ENCODE measurements at regions not wholly inside any gene's neighbourhood (a gene's known extent, or its start where the extent isn't known, plus 50 kb on each side); places are given as distances from the start of the nearest gene placed in this dataset.

DNA sequence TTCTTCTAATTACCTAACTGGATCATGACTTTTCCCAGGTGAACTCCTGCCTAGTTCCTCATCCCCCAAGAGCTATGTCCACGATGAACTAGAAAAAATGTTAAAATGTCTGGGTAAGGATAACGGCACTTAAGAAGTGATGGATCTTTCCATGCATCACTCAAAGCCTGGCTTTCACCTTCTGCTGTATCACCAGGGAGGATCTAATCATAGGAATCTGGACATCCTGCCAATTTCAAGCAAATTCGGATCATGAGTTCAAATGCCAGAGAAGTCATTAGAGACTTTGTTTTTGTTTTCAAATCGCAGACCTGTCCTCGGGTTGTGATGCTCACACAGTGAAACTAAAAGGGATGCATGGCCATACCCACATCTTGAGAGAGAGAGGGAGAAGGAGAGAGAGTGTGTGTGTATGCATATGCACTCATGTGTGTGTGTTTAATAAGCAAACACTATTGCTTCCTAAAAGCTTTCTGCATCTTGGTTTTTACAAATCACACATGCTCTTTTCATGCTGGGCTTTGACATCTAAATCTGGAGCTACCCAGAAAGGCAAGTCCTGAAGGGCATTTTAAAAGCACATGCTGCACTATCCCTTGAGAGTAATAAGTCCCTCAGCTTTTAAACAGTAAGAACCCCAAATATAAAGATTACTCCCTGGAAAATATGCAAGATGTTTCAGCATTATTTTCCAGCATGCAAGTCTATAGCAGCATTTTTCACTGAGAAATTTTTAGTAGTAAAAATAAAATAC lies 524.6 kb upstream of the NOX3 start:
- peak; percentile 3 for DNase-seq

DNA sequence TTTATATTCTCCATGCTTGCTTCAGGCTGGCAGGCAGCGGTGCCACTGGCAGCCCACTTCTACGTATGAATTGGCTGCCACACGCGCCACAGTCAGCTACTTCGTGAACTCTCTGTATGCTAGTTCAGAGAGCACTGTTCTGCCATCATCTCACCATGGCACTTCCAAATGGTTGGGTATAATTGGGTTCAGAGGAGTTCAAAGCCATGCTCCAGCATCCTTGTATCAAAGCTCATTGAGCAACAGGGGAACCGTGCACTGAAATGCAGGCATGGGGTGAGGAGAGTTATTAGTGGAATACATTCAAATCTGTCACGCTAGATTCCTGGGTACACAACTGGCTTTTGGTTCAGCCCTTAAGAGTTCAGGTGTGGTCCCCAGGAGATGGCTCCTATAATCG lies 519.9 kb upstream of the NOX3 start:
- DNase-seq: no peak

DNA sequence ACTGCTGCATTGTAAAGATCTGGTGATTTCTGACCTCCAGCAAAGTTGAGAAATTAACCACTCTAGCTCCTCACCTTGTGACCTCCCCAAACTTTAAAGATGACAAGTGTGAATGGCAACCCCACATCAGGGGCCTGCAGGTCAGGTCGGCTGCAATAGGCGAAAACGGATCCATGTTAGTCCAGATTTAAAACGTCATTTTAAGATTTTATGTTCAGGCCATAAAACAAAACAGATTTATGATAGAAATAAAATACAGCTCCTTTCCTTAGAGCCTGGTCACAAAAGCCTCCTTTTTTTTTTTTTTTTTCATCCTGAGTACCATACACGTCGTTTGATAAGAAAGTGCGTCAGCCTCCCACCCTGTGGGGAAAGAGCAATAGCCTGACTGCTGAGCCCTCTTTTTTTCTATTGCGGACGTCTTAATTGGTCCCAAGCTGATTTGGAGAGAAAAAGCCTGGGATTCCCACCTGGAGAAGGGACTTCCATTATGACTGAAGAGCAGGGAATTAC lies 519.2 kb upstream of the NOX3 start:
- no peak for DNase-seq

DNA sequence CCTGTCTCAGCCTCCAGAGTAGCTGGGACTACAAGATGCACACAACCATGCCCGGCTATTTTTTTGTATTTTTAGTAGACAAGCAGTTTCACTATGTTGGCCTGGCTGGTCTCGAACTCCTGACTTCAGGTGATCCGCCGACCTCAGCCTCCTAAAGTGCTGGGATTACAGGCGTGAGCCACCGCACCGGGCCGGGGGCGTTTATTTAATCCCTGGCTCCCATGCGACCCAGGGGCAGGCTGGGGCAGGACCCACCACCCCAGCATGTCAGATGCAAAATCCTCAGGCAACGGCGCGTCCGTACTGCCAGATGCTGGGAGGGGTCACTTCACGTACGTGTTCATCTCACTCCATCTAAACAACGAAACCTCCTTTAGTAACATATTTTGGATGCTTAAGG lies 518.7 kb upstream of the NOX3 start:
- DNase-seq: no peak

DNA sequence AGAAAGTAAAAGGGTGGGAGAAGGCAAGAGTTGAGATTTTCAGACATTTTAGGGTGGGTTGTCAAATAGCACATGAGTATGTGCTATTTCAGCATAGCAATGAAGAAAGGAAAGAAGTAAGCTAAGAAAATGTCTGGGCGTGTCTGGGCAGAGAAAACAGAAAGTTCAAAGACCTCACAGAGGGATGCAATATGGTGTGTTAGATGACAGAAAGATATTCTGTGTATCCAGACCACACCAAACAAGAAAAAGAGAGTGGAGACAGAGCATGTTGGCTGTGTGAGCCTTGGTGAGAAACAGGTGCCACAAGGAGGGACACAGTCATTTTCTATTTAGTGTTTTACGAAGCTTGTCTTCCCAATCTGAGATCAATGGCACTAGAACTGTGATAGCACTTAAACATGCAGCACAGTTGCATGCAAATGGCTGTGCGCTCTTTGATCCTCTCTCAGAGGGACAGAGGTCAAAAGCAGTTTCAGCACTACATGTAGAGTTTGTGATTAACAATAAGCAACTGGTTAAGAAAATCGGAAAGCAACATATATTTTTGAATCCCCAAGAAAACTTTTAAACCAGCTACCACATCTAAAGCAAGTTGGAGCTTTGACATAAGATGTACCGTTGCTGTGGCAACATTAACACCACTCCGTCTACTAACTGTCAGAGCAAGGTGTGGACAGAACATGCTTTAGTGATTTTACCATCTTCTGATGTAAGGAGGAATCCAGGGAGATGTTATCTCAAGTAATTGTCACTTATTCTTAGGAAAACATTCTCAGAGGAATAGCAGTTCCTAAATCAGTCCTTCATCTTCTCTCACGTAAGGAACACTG lies 515.5 kb upstream of the NOX3 start:
- DNase-seq: no peak

DNA sequence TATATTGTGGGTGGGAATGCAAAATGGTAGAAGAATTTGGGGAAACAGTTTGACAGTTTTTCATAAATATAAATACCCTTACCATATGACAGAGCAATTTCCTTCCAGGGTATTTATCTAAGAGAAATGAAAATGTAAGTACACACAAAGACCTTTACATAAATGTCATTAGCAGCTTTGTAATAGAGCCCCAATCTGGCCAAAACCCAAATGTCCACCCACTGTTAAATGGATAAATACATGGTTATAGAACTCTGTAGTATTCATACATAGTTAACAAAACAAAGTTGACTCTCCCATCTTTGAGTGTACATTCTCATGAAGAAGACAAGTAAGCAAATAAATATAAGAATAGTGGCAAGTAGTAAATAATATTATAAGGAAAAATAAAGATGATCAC lies 514.8 kb upstream of the NOX3 start:
- no peak for DNase-seq

DNA sequence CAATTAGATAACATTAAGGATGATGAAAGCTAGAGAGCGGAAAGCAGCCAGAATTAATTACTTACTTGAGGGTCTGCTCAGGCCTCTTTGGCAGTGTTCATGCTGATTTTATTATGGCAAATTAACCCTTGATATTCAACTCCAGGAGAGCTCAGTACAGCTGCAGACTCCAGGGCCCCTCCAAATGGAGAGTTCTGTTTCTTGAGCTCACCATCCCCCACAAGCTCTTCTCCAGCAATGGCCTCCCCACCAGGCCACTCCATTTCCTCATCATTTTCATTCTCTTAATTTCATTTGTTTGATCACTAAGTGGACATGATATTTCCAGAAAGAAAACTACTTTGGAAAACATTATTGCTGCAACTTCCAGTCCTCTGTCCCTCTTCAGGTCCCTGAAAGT lies 513.3 kb upstream of the NOX3 start:
- no peak for DNase-seq

DNA sequence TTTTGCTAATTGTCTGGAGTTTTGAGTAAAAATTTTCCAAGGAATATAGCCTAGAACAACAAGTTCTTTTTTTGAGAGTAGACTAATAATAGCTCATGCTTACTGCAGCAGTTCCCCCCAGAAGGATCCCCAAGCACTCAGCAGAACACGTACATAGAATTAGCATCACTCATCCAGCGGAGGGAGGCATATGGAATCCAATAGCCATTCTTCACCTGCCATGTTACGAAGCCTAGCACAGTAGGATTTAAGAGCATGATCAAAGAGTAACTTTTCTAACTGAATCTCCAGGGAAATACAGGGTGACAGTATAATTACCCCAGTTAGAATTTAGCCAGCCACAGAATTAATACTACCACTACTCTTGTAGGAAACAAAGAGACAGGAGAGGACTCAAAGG lies 511.7 kb upstream of the NOX3 start:
- DNase-seq: no peak

DNA sequence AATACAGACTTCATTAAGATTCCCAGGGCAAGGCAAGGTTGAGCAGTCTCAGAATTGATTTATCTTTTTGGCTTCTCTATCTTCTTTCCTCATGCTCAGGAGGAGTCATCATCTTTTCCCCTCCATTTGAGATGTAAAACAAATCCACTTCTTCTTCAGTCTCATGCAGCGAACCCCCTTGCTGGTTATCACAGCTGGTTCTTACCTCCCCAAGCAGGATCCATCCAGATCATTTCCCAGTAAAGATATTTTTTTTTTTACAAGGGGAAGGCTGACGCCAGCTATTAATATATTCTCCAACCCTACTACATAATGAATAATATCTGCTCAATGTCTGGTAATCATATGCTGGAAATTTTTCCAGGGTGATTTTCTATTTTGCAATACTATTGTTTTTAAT lies 508.9 kb upstream of the NOX3 start:
- no peak for DNase-seq

DNA sequence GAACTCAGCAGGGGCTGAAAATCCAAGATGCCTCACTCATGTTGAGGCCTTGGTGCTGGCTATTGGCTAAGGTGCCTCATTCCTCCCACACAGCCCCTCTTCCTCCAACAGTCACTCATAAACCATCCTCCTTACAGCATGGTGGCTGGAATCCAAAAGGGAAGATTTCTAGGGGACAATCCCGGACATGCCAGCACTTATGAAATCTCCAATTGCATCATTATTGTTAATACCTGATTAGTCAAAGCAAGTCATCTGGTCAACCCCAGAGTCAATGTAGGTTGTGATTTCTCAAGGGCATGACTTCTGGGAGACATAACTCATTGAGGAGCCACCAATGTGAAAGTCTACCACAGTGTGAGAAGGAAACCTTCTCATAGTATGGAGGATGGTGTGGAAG lies 506.6 kb upstream of the NOX3 start:
- DNase-seq: no peak

DNA sequence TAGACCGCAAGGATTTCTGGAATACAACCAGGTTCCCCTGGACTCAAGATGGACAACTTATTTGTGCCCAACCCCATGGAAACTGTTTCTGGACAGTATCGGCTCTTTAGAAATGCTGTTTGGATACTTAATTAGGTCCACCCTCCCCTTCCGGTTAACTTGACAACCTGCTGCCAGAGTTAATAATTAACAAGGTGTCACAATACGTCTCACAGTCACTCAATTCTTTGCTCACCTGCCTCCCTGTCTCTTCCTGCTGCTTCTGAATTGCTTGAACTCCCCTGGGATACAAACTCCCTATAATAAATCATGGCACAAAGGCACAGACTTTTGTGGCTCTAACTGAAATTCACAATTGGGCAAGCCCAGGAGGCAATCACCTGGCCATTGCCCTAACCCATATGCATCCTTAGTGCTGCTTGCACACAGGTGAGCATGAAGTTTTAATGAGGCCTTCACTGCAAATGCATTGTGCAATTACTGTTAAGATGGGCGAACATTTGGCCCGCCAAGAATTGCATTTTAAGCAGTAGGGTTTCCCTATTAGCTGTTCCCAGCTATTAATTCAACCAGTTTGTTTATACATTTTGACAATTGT lies 504.4 kb upstream of the NOX3 start:
- DNase-seq: no peak

DNA sequence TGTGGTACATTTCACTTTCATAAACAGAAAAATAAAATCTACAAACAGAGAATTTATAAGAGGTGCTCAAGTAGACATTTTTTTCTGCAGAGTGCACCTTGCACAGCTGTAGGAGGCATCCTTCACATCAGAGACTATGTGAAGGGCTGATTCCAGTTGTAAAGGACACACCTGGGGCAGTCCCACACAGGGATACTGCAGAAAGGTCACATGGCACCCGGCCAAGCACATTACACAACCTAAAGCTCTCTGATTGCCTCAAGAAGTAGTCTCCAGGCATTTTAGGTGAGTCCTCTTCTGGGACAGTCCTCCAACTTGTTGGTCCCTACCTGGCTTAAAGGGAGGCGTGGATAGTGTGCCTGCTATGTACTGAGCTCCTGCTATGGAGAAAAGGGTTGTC lies 502.9 kb upstream of the NOX3 start:
- no peak for DNase-seq

DNA sequence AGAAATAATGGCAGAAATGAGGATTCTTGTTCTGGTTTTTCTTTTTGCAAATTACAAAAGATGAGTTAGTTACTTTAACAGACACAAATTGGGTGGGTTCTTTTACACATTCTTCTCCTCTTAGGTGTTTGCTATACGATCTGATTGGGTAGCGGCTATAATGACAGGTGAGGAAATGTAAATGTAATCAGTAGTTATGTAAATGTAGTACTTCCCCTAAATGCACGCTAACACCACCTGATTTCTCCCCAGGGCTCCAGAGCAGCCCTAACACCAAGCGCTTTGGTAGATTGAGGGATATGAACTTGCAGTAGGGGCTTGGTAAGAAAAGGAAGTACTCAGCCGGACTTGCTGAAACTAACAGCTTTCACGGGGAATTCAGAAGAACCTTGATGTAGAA lies 499.4 kb upstream of the NOX3 start:
- DNase-seq: no peak

DNA sequence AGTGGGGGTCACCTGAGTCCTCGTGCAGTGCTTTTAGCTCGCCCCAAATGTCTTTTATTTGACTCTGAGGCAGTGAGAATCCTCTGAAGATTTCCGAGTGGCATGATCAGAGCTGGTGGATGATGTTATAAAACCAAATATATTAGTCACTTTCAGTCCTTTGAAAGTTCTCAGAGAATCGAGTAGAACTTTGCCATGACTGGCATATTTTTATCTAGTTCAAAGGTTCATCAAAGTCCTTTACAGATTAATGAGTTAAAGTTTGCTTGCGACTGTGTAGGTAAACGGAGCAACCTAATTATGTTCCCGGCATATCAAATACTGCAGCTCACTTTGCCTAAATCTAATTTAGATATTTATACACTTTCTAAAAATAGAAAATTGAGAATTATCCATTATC lies 498.5 kb upstream of the NOX3 start:
- DNase-seq: no peak

DNA sequence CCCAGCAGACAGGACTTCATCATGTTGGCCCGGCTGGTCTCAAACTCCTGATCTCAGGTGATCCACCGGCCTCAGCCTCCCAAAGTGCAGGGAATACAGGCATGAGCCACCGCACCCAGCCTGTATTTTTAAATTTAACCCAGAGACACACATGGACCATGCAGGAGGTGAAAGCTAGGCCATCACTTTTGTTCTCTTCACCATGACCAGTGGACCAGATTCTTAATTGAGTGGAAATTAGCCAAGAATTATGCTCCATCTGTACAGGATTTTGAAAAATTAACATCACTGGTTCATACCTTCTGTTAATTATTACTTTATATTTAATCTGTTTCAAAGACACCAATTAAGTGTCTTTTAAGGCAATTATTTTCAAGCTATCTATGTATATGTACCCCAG lies 493.6 kb upstream of the NOX3 start:
- no peak for DNase-seq

DNA sequence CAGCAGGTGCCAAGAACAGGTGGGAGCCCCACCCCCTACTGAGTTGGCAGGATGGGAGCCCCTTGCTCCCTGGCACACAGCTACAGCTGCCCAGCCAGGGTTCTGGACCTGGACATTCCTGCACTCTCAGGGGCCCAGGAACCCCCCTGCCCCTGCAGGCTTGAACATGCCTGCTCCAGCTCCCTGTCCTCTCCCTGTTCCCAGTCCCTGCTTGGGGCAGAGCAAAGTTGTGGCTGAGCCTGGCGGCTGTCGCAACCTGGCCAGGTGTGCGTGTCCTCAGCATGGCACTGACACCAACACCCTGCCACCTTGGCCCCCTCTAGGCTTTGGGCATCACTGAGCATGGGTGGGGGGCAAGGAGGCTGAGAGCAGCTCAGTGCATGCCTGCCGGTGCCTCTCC lies 491.2 kb upstream of the NOX3 start:
- DNase-seq: no peak

DNA sequence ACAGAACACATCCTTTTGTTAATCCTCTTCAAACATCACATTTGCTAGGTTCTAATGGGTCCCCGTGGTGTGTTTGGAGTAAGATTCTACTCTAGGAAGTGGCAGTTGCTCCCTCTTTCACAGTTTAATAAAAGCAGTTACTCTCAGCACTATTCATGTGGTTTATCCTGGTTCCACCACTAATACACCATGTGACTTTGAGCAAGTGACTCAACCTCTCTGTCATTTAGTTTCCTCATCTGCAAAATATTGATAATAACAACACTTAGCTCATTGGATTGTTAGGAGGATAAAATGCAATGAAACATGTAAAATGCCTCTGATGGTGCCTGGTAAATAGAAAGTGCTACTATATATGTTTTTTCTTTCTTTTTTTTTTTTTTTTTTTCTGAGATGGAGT lies 488.0 kb upstream of the NOX3 start:
- no peak for DNase-seq

DNA sequence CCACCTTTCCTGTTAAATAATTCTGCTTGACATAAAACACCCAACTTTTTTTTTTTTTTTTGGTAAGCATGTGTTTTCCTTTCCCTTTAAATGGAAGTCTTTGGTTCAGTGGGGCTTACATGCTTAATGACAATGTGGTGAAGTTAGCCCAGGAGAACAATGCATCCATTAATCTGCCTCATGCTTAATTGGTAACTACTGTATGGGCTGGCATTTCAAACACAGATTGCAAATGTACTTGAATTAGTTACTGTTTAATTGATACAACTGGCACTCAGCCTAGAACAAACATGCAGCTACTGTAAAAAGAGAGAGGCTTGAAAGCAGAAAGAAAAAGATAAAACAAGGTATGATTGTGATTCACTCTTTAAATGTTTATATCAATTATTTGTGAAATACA lies 483.6 kb upstream of the NOX3 start:
- no peak for DNase-seq

DNA sequence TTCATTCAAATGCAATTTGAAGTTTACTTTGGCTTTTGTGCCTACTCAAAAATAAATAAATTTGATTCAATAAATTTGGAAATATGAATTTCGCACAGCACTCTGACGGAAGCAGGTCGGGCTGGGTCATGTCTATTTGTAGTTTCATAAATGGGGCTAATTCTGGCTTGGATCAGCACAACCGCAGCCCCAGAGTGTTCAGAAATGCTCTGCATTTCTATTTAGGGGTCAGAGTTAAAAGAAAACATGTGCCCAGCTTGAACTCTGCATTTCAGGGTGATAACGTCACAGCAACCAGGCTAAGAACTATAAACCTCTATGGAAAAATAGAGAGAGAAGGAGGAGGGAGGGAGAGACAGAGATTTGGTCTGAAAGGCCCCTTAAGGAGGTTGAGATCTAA lies 480.9 kb upstream of the NOX3 start:
- peak; percentile 21 for DNase-seq

DNA sequence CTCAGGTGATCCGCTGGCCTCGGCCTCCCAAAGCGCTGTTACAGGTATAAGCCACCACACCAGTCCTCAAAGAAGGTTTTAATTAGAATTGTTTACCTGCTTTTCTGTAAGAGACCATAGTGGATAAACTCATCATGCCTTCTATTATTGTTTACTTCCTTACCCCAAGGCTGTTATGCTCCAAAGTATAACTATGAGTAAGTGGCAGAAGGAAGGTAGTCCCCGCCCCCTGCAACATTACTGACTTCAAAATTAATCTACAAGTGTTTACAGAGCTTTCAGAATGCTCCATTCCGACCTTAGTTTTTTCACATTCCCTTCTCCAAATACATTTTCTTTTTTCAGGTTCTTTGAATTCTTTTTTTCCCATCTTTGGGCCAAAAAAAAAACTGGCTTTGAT lies 480.5 kb upstream of the NOX3 start:
- DNase-seq: peak; percentile 2

DNA sequence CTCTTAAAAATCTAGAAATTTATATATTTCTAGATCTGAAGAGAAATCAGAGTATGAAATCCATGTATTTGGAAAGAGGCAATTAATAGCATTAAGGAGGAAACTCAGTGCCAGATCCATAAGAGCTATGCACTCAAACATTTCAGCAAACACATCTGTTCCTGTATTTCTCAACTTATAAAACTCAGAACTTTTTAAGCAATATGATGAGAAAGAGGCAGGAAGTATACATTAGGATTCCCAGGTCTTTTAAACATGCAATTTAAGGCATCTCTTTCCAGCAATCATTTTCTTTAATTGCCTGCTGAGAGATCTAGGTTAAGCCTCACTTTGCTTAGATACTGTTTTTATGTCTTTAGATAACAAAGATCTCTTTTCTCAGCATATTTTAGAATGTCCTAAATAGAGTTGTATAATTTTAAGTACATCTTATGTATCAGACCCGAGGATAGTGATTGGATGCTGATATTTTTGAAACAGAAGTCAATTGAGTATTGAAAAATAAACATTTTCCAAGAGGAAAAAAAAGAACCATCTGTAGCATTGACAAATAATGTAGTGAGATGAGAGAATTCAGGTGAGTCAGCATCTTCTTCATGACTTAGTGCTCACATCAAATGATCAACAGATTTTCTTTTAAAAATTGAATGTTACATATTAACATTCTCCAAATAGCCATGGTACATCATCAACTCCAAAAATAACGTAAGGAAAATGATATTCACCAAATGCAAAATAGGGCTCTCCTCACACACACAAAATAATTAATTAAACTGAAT lies 461.4 kb upstream of the NOX3 start:
- no peak for DNase-seq

DNA sequence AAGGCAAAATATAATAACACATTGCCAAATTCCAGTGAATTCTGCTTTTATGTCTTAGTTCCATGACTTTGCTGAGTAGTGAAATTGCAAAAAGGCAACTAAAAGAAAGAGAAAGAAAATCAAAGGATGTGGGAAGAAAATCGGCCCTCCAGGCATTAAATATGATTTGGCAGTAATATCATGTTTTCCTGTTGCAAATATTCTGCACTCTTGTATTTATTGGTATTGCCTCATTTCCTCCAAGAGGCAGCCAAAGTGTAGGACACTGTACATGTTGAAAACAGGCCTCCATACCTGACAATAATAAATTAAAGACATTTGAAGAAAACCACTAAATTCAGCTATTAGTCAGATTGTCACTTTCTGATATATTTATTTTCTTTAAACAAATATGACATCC lies 460.0 kb upstream of the NOX3 start:
- DNase-seq: no peak

DNA sequence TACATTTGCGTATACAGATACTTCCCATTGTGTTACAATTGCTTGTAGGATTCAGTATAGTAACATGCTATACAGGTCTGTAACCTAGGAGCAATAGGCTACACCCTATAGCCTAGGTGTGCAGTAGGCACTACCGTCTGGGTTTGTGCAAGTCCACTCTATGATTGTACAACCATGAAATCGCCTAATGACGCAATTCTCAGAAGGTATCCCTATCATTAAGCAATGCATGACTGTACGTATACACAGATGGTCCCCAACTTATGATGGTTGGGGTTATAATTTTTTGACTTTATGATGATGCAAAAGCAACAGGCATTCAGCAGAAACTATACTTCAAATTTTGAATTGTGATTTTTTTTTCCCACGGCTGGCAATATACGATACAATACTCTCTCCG lies 458.2 kb upstream of the NOX3 start:
- no peak for DNase-seq

Measured in tongue (tissue), 1 donor.